Fibroblast of skin of abdomen (primary cell): ENCODE measurements at regions not wholly inside any gene's neighbourhood (a gene's known extent, or its start where the extent isn't known, plus 50 kb on each side); places are given as distances from the start of the nearest gene placed in this dataset.
A peak's percentile ranks its signal among the peaks of the same experiment; 100 is the strongest.
"Not testable (repeated sequence)": the region's sequence is repeated elsewhere in the genome, so short reads cannot be mapped to it uniquely, and the experiment has no call there.

Experiments
- DNase-seq: peaks from one replicate; pipeline ENCODE4 v3.0.0-alpha.2; 2013

GRCh38 chr18:62629031-62629430, 86.3 kb upstream of the PHLPP1 start:
- no peak for DNase-seq

- DNase-seq: no peak
These were observed 84.2 kb upstream of the PHLPP1 start for GRCh38 chr18:62631173-62631572.

DNA sequence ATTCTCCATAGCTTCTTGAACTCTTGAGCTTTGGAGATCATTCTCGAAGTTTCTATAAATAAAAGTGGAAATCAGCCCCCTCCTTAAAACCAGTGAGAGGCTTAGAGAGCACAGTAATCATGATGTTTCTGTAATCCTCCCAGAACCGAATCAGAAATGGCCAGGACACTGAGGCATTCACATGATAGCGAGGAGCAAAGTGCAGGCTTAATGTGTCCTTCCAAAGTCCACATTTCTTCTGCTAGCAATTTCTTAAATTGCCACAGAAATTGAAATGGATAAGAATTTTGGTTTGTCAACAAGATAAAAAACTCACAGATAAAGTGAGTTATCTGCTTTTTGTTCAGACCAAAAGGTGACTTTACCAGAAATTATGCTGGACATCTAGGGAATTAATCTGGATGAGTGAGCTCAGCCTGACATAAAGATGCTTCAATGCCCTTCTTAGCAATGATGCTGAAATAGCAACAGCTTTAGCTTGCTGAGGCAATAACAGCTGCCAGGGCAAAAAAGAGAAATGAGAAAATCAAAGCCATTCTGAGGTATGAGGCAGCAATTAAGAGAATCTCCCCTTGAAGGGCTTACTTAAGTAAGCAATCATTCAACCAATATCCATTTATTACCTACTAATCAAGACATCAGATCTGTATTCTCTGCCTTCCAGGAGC, 82.4 kb upstream of the PHLPP1 start:
- DNase-seq: no peak

DNA sequence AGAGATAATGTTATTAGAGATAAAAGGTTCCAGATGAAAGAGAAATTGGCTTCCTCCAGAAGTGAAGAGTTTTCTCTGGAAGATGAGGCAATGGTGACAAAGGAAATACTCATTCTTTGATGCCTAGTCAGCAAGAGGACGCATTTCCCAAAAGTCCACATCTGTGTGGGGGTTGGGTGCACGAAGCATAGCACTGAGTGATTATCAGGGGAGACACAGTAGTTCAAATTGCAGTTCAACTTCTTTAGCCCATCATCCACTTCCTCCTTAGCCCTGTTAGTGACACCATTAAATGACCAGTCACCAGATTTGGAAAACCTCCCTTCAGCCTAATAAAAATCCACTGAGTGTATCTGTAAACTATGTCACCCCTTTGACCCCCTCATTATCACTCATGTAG, 80.9 kb upstream of the PHLPP1 start:
- peak; percentile 47 for DNase-seq

DNA sequence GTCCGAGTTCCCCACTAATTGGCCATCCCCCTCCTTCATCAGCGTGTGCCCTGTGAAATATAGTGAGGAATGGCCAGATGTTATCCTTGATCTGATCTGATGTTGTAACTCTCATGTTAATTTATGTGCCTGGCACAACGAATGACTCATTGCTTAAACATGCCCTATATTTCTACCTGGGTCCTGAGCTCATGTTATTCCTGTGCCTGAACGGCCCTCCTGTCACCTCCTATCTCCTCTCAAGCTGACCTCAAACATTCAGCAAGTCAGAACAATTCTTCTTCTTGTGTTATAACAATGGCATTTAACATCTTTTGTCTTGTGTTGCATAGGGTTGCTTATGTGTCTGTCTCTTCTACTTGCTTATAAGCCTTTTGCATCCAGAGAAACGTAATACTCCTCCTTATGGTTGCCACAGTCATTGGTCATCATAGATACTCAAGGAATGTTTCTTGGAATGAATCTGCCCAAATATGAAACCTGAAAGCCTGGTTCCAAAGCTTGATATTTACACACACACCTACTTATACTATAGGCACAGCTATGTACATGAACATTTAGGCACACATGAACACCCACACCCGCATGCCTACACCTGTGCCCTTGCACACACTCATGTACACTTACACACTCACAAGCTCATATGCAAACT, 80.2 kb upstream of the PHLPP1 start:
- DNase-seq: no peak

- no peak for DNase-seq
These were observed 77.9 kb upstream of the PHLPP1 start for GRCh38 chr18:62637403-62637802.

GRCh38 chr18:62637807-62638687, 77.3 kb upstream of the PHLPP1 start:
- no peak for DNase-seq

GRCh38 chr18:62643181-62643580, 72.2 kb upstream of the PHLPP1 start:
- DNase-seq: no peak

GRCh38 chr18:62644773-62645172, 70.6 kb upstream of the PHLPP1 start:
- no peak for DNase-seq

DNA sequence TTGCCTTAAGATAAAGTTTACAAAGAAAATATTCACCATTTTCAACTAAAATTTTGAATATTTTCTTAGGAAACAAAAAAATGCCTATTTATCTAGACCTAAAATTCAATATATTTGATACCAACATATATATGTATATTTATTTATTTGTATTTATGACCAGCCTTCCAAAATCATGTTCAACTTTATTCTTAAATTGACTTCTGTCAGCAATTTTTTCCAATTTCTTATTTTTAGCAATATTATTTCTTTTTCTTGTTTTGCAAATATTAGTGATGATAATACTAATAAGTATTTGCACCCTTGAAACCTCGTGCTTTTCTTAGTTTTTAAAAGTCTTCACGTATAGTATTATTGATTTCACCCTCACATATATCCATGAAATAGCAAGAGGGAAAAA, 68.2 kb upstream of the PHLPP1 start:
- DNase-seq: no peak

DNA sequence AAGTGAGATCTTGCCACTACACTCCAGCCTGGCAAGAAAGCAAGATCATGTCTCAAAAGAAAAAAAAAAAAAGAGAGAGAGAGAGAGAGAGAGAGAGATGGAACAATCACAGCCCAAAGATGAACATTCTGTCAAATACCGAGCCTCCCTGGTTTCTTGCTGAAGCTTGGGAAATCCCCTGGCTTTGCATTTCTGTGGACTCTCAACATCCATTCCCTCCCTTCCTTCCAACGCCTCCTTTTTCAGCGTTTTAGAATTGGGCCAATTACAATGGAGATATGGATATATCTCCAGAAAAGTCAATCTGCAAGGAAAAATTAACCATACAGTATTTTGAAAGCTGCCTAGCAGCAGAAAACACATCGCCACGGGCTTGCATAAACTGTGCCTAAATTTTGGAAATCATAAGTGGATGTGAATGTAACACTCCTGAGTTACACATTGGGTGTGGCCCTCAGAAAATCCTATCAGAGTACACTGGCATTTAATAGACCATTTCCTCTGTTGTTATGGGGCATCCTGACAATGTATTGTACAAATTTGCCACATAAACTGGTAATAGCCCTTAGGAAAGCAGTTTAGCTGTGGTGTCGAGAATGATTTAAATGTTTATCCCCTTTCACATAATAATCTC, 67.2 kb upstream of the PHLPP1 start:
- DNase-seq: no peak

DNA sequence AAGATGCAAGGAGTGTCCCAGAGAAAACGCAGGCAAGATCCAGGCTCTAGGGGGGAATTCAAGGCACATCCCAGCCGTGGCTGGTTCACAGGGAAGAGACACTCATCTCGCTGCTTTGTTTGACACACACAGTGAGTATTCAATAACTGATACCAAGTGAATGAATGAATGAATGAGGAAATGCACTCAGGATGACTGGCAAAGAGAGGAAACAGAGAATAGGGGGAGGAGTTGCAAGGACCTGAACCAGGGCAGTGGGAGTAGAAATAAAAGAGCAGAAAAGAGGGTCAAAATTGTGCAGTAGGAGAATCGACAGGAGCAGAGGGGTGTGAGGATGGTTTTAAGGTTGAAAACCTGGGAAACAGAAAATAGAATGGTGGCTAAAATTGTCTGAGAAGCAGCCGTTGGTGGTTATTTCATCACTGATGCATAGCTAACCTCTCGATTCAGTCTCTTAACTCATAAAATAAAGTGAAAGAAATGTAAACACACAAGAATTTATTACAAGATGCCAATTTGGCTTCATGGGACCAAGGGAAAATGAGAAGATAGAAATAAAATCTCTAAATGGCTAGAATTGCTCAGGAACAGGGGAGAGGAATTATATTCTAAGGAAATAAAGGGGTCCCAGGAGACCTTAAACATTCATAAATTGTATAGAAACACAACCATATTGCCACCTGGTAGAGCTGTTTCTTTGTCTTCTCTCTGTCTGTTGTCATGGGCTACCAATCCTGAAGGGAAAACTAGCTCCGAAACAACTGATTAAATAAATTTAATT, 63.9 kb upstream of the PHLPP1 start:
- no peak for DNase-seq

DNA sequence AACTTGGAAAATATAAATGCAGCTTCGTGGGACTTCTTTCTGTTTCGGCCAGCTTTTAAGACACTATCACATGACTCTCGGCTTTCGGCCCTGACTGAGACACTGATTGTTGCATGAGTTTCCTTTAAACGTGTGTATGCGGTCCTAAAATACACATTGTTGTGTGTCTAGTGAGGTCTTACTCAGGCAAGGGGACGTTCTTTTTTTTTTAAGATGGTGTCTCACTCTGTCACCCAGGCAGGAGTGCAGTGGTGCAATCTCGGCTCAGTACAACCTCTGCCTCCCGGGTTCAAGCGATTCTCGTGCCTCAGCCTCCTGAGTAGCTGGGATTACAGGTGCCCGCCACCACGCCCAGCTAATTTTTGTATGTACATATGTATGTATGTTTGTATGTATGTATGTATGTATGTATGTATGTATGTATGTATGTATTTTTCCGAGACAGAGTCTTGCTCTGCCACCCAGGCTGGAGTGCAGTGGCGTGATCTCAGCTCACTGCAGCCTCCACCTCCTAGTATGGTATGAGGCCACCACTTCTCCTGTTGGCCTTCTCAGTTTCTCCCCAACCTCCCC, 63.2 kb upstream of the PHLPP1 start:
- not testable (repeated sequence) for DNase-seq

GRCh38 chr18:62655520-62656219, 59.7 kb upstream of the PHLPP1 start:
- DNase-seq: no peak

GRCh38 chr18:62658028-62658427, 57.3 kb upstream of the PHLPP1 start:
- no peak for DNase-seq

GRCh38 chr18:62659698-62660097, 55.6 kb upstream of the PHLPP1 start:
- no peak for DNase-seq

DNA sequence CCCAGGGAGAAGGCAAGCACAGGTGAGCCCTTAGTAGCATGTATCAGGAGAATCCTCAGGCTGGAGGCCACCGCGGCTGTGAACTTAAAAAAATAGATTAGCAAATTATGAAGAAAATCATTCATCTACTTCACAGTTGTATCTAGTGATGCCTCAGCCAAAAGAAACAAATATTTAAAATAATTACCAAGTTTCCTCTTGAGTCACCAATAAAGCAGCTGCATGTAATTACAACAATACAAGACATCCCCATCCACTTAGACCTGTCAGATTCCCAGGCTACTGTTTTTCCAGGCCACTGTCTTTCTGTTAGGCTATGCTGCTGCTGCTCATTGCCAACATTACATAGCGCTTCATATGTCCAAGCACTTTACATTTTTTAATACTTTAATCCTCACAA, 54.6 kb upstream of the PHLPP1 start:
- DNase-seq: peak; percentile 16

GRCh38 chr18:62663731-62664336, 51.5 kb upstream of the PHLPP1 start:
- DNase-seq: peak; percentile 19

GRCh38 chr18:62664414-62664813, 50.9 kb upstream of the PHLPP1 start:
- no peak for DNase-seq

DNA sequence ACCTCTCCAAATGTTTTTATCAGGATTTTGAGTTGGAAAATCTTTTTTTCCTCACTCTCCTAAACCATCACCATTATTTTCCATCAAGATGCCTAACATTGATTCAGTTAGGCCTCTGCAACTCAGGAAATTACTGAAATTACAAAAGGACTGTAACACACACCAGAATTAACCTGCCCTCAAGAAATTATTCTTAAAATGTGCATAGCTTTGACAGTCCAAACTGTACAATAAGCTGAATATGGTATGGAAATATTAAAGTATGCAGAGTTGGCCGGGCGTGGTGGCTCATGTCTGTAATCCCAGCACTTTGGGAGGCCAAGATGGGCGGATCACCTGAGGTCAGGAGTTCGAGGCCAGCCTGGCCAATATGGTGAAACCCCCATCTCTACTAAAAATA, 50.2 kb upstream of the PHLPP1 start:
- no peak for DNase-seq
